HUES64 (cell line): ENCODE measurements at regions not wholly inside any gene's neighbourhood (a gene's known extent, or its start where the extent isn't known, plus 50 kb on each side); places are given as distances from the start of the nearest gene placed in this dataset.

ENCODE experiments used
- H3K27ac ChIP-seq: 2 replicates; pipeline ENCODE4 v1.7.0; 2013; ENCODE audit warnings: low read depth, low read length, inconsistent platforms
- H3K27me3 ChIP-seq: 2 replicates; pipeline ENCODE4 v1.6.1; 2013; ENCODE audit warnings: mild to moderate bottlenecking, low read length; ENCODE audit not compliant: insufficient read depth
- H3K36me3 ChIP-seq: 2 replicates; pipeline ENCODE4 v1.6.1; 2013; ENCODE audit warnings: mild to moderate bottlenecking, low read length; ENCODE audit not compliant: insufficient read depth
- H3K4me1 ChIP-seq: 2 replicates; pipeline ENCODE4 v1.6.1; 2013; ENCODE audit warnings: mild to moderate bottlenecking, low read length, moderate library complexity; ENCODE audit not compliant: insufficient read depth
- H3K4me3 ChIP-seq: 2 replicates; pipeline ENCODE4 v1.5.1; 2013; ENCODE audit warnings: mild to moderate bottlenecking, low read length, moderate library complexity
- H3K9ac ChIP-seq: 2 replicates; pipeline ENCODE4 v1.6.1; 2013; ENCODE audit warnings: mild to moderate bottlenecking, low read depth, low read length
- H3K9me3 ChIP-seq: 2 replicates; pipeline ENCODE4 v1.6.1; 2013; ENCODE audit warnings: low read depth, low read length; ENCODE audit not compliant: insufficient read depth
- WGBS: fragments of 150-250, 120-280 bp; methylation state at CpG from one replicate; pipeline ENCODE4 v1.1.7; 2013; ENCODE audit warnings: missing lambda C conversion rate; 5-methylcytosine and 5-hydroxymethylcytosine counted together

DNA sequence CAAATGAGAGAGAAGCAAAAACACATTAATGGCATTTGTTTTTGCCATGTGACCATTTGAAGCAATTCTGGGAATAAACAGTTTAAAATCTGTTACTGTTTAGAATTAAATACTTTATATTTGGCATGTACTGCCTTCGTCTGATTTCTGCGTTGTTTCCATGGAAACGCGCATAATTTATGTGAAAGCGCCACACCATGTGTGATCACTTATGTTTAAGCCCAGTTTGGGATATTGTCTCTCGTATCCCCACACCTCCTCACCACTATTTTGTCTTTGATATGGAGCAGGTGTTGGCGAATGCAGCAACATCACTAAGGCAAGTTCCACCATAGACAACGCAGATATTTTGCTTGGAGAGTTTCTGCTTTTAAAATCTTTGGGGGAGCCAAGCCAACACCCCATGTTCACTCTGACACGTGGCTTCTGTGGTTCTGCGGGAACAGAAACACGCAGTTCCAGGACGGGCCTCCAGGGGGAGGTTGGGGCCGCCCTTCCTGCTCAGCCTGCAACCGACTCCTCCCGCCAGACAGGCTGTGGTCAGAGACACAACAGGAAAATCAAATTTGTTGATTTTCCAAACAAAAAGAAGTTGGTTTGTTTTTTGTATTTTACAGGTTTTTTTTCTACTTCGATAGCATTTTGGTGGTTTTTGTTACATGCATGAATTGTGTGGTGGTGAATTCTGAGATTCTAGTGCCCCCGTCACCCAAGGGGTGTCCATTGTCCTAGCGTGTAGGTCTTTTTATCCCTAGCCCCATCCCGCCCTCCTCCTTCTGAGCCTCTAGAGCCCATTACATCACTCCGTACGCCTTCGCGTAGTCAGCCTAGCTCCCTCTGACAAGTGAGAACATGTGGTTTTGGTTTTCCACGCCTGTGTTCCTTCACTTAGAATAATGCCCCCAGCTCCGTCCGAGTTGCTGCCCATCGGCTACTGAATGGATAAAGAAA, 101.9 kb upstream of the SFSWAP start:
- 53% methylated on average over 27 of the region's 27 CpGs for WGBS
- Histone ChIP-seq H3K4me3 (no peak overlapping the region), H3K27me3 (no peaks in the 10 kb centered on the region), H3K9ac (no peak overlapping the region), H3K27ac (no peak overlapping the region), H3K9me3 (no peaks in the 10 kb centered on the region), H3K4me1 (0 out of 2 replicates have a peak, but pooled peaks cover 6% of the 10 kb centered on the region), H3K36me3 (no peaks in the 10 kb centered on the region)

DNA sequence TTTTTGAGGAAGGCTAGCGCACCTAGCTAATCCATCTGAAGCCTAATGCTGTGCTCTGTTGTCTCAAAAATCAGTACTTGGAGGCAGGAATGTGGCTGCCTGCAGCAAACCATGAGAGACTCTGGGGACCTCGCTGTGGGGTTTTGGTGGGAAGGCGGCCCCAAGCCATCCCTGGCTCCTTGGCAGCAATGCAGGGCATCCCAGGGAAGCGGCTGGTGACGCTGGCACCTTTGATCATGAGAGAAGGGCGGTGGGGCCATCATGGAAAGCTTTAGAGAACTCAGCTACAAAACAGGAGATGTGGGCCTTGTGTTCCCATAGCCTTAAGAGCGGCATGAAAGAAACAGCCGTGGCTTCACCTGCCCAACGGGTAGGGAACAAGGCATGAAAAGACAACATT, 101.1 kb upstream of the SFSWAP start:
- Histone ChIP-seq H3K4me3 (no peak overlapping the region), H3K9me3 (no peaks in the 10 kb centered on the region), H3K9ac (no peak overlapping the region), H3K36me3 (no peaks in the 10 kb centered on the region), H3K27me3 (no peaks in the 10 kb centered on the region), H3K27ac (no peak overlapping the region), H3K4me1 (0 out of 2 replicates have a peak, but pooled peaks cover 3% of the 10 kb centered on the region)
- WGBS = 93% methylated on average over 9 of the region's 9 CpGs

DNA sequence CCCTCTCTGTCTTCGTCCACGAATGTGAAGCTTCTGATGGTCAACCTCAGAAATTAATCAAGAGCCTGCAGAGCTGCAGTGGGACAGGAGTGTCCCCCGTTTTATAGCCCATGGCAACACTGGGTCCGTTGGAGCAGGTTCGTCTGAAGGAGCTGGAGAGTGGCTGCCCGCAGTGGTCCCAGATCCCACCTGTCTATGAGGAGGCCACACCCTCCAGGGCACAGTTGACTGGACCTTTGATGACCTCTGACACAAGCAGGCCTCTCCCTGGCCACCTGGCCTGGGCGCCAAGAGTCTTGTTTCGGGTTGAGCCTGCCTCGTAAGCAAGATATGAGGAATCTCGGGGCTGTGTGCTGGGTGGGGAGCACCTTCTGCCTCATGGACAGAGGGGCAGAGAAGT, 100.7 kb upstream of the SFSWAP start:
- H3K4me1 ChIP-seq = 0 out of 2 replicates have a peak, but pooled peaks cover 3% of the 10 kb centered on the region
- no peak overlapping the region for H3K9ac ChIP-seq
- H3K27me3 ChIP-seq = no peaks in the 10 kb centered on the region
- no peak overlapping the region for H3K4me3 ChIP-seq
- H3K27ac ChIP-seq = no peak overlapping the region
- H3K36me3 ChIP-seq = no peaks in the 10 kb centered on the region
- no peaks in the 10 kb centered on the region for H3K9me3 ChIP-seq
- 85% methylated on average over 10 of the region's 10 CpGs for WGBS

DNA sequence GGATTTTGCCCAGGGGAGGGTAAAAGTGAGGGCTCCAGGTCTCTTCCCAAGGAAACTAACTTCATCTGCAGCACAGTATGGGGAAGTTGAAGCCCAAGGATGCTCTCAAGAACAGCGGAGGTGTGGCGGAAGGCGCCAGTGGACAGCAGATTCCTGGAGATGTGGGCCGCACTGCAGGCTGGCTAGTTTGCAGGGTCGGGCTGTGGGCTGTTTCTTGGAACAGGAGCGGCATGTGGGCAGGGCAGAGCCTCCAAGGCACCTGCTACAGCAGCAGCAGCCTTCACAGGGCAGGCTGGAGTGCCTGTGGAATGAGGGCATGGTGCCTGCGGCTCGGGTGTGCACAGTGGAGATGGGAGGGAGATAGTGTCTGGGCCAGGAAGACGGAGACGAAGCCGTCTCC, 100.0 kb upstream of the SFSWAP start:
- Histone ChIP-seq H3K9ac (no peak overlapping the region), H3K27ac (no peak overlapping the region), H3K36me3 (no peaks in the 10 kb centered on the region), H3K27me3 (no peaks in the 10 kb centered on the region), H3K4me1 (0 out of 2 replicates have a peak, but pooled peaks cover 3% of the 10 kb centered on the region), H3K9me3 (no peaks in the 10 kb centered on the region), H3K4me3 (no peak overlapping the region)
- WGBS = 80% methylated on average over 8 of the region's 11 CpGs

DNA sequence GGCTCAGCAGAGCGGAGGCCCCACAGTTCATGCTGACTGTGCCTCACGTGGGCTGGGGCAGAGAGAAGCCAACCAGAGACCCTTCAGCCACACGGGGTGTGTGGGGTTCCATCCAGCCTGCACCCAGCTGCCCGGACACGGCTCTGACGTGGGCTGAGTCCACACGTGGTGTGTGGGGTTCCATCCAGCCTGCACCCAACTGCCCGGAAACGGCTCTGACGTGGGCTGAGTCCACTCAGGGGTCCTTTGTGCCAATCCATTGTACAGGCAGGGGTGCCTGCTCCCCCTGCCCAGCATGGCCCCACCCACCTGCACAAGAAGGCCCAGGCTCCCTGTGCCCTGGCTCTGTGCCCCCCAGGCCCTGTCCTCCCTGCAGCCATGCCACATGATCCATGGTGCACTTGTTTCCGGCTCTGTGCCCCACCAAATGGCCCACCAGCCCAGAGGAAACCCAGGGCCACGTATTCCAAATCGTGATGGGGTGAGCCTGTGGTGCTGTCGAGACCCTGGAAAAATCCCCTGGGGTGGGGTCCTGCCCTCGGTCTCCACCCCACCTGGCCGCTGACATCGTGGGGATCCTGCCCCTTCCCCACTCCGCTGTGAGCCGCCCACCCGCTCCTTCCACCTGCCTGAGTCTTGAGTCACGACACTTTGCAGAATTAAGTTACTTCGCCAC, 99.3 kb upstream of the SFSWAP start:
- Histone ChIP-seq H3K9me3 (no peaks in the 10 kb centered on the region), H3K36me3 (no peaks in the 10 kb centered on the region), H3K27me3 (no peaks in the 10 kb centered on the region), H3K27ac (no peak overlapping the region), H3K4me1 (0 out of 2 replicates have a peak, but pooled peaks cover 3% of the 10 kb centered on the region), H3K4me3 (no peak overlapping the region), H3K9ac (no peak overlapping the region)
- 94% methylated on average over 22 of the region's 22 CpGs for WGBS

DNA sequence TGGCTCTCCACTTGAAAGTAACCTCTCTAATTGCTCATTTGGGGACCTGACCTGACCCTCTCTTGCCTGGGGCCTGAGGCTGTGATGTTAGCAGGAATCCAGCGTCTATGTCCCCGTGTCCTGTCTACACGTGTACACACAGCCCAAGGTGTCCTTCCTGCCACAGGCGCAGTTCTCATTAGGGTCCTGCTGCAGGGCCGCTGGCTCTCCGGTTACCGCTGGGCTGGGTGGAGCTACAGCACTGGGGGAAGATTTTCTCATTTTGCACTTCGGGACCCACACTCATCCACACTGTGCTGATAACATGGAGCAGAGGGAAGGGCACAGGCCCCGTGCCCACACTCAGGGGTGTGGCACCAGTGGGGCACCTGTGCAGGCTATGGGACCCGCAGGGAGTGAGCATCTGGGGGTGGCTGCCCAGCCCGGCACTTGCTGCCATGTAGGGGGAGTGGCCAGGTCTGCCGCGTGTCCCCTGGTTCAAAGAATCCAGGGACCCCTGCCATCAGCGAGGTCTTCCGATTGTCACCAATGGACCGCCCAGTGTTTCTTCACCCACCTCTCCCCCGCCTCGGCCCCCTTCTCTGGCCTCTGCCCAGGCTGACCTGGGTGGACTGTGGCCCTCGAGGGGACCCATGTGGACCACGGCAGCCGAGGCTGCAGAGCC, 98.7 kb upstream of the SFSWAP start:
- WGBS = 94% methylated on average over 21 of the region's 21 CpGs

DNA sequence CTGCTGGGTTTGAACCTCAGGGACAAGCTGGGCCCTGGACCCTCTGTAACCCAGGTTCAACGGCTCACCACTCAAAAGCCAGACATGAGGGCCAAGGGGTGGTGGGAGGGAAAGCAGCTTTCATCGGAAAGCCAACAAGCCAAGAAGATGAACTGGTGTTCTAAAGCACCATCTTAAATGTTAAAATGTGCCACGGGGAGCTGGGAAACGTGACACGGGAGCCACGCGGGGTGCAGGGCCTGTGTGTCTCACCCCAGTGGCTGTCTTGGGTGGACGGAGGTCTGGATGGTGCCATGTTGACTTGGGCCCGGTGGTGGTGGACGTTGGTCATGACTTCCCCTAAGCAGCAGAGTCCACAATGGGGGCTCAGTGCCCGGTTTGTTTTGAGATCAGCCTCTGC, 97.7 kb upstream of the SFSWAP start:
- WGBS = 95% methylated on average over 11 of the region's 11 CpGs
- Histone ChIP-seq H3K27ac (no peak overlapping the region), H3K9ac (no peak overlapping the region), H3K4me1 (0 out of 2 replicates have a peak, but pooled peaks cover 3% of the 10 kb centered on the region), H3K9me3 (no peaks in the 10 kb centered on the region), H3K36me3 (no peaks in the 10 kb centered on the region), H3K4me3 (no peak overlapping the region), H3K27me3 (no peaks in the 10 kb centered on the region)

More for the DNA sequence above, 98.7 kb upstream of the SFSWAP start:
- no peak overlapping the region for H3K9ac ChIP-seq
- no peaks in the 10 kb centered on the region for H3K27me3 ChIP-seq
- H3K4me3 ChIP-seq = no peak overlapping the region
- H3K36me3 ChIP-seq = no peaks in the 10 kb centered on the region
- H3K9me3 ChIP-seq = no peaks in the 10 kb centered on the region
- H3K4me1 ChIP-seq = 0 out of 2 replicates have a peak, but pooled peaks cover 3% of the 10 kb centered on the region
- H3K27ac ChIP-seq = no peak overlapping the region

DNA sequence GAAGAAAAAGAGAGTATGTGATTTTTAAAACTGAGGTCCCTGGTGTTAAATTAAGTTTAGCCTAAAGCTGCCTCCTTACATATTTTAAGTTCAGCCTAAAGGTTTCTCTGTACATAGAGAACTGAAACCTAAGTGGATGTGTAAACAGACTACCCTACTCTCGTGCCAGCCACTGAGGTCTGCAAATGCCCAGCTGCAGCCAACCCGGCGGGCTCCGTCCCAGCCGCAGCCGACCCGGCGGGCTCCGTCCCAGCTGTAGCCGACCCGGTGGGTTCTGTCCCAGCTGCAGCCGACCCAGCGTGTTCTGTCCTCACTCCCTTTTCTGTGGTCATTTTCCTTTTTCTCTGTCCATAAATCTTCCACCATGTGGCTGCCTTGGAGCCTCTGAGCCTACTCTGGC, 97.2 kb upstream of the SFSWAP start:
- H3K36me3 ChIP-seq = no peaks in the 10 kb centered on the region
- H3K4me1 ChIP-seq = 0 out of 2 replicates have a peak, but pooled peaks cover 3% of the 10 kb centered on the region
- no peak overlapping the region for H3K9ac ChIP-seq
- no peaks in the 10 kb centered on the region for H3K9me3 ChIP-seq
- WGBS = 96% methylated on average over 13 of the region's 13 CpGs
- no peak overlapping the region for H3K4me3 ChIP-seq
- no peaks in the 10 kb centered on the region for H3K27me3 ChIP-seq
- no peak overlapping the region for H3K27ac ChIP-seq

DNA sequence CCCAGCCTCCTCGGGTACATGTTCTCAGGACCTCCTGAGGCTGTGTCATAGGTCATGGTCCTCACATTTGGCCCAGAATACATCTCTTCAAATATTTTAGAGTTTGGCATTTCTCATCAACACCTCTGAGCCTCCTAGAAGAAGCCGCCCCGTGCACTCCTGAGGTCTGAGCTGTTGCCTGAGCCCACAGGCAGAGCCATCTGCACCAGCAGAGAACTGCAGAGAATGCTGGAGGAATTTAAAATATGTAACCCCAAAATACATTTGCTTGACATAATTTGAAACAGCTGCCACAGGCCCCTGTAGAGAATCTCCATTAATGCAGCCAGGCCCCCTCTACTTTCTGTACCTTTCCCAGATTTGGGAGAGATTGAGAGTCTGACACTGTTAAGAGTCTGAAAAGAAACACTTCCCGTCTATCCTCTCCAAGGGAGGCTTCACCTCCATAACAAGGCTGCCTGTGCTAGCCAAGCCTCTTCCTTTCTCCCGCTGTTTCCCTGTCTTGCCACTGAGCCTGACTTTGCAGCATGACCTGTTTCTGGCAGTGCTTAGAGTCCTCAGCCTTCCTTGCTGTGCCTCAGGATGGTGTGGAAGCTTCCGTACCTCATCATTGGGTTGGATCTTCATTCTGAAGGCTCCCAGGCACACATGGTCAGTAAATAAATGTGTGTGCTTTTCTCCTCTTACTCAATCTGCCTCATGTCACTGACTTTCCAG, 95.4 kb upstream of the SFSWAP start:
- Histone ChIP-seq H3K4me1 (no peaks in the 10 kb centered on the region), H3K9ac (no peak overlapping the region), H3K27ac (no peak overlapping the region), H3K36me3 (no peaks in the 10 kb centered on the region), H3K27me3 (no peaks in the 10 kb centered on the region), H3K9me3 (no peaks in the 10 kb centered on the region), H3K4me3 (no peak overlapping the region)
- 72% methylated on average over 6 of the region's 6 CpGs for WGBS

DNA sequence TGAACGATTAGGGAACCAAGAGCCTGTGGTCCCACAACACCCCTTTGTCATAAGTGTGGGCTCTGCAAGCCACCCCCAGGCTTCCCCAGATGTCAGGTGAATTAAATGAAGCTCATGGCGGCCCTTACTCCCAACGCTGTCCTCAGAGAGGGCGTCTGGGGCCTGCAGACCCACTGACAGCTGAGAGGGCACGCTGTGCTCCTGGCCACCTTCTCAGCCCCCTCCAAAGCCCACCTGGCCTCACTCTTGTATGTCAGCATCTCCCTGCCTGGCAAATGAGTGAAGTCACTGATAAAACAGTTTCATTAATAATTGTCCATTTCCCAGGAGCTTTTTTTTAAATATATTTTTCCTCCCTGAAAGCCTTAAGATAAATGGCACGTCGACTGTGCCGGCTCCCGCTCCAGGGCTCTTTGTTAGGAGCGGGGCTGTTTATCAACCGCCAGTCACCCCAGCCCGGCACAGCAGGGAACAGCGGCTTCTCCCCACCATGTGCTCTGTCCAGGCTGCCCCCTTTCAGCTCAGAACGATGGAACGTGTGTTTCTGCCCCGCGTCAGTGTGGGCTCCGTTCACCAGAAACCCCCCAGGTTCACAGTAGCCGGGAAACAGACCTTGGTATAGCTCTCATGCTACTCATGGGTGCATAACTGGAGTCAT, 94.7 kb upstream of the SFSWAP start:
- Histone ChIP-seq H3K27me3 (no peaks in the 10 kb centered on the region), H3K9me3 (no peaks in the 10 kb centered on the region), H3K36me3 (no peaks in the 10 kb centered on the region), H3K4me1 (no peaks in the 10 kb centered on the region), H3K4me3 (no peak overlapping the region), H3K27ac (no peak overlapping the region), H3K9ac (no peak overlapping the region)
- 89% methylated on average over 19 of the region's 19 CpGs for WGBS
